Neural progenitor cell (in vitro differentiated cells): ENCODE measurements at regions not wholly inside any gene's neighbourhood (a gene's known extent, or its start where the extent isn't known, plus 50 kb on each side); places are given as distances from the start of the nearest gene placed in this dataset.
"Not testable (repeated sequence)": the region's sequence is repeated elsewhere in the genome, so short reads cannot be mapped to it uniquely, and the experiment has no call there.

ENCODE experiments used
- DNase-seq: peaks from one replicate; pipeline ENCODE4 v3.0.0-alpha.2; 2016; ENCODE audit warnings: low spot score
- H2AFZ ChIP-seq: fragments of 200-600 bp; sonication (generic); replicated peaks from 2 replicates; pipeline ENCODE4 v1.6.1; 2016; ENCODE audit warnings: antibody characterized with exemption
- H3F3A ChIP-seq: fragments of 200-600 bp; sonication (generic); 2 replicates; pipeline ENCODE4 v1.6.1; 2016; ENCODE audit warnings: antibody characterized with exemption, low read depth
- H3K27ac ChIP-seq: fragments of 200-600 bp; sonication (generic); 2 replicates; pipeline ENCODE4 v1.5.1; 2016; ENCODE audit warnings: mild to moderate bottlenecking
- H3K27me3 ChIP-seq: fragments of 200-600 bp; sonication (generic); 2 replicates; pipeline ENCODE4 v1.6.1; 2016; ENCODE audit warnings: mild to moderate bottlenecking, moderate library complexity
- H3K36me3 ChIP-seq: fragments of 200-600 bp; sonication (generic); 2 replicates; pipeline ENCODE4 v1.5.1; 2016
- H3K4me1 ChIP-seq: fragments of 200-600 bp; sonication (generic); 2 replicates; pipeline ENCODE4 v1.6.1; 2016; ENCODE audit warnings: mixed run types
- H3K4me2 ChIP-seq: fragments of 200-600 bp; sonication (generic); 2 replicates; pipeline ENCODE4 v1.6.1; 2016
- H3K4me3 ChIP-seq: fragments of 200-600 bp; sonication (generic); 2 replicates; pipeline ENCODE4 v1.5.1; 2016
- H3K79me2 ChIP-seq: fragments of 200-600 bp; sonication (generic); 2 replicates; pipeline ENCODE4 v1.6.1; 2016; ENCODE audit warnings: low read depth
- H3K9ac ChIP-seq: fragments of 200-600 bp; sonication (generic); 2 replicates; pipeline ENCODE4 v1.6.1; 2016
- H3K9me3 ChIP-seq: fragments of 200-600 bp; sonication (generic); 2 replicates; pipeline ENCODE4 v1.5.1; 2016; ENCODE audit warnings: low read depth
- H4K20me1 ChIP-seq: fragments of 200-600 bp; sonication (generic); 2 replicates; pipeline ENCODE4 v1.6.1; 2016; ENCODE audit warnings: low read depth
- H3K27ac Mint-ChIP-seq: 3 replicates; pipeline ENCODE4 v1.8.0; 2021; ENCODE audit warnings: mixed read lengths
- H3K27me3 Mint-ChIP-seq: 2 replicates; pipeline ENCODE4 v1.8.0; 2022; ENCODE audit warnings: low read depth, mild to moderate bottlenecking, inconsistent platforms, moderate library complexity, mixed read lengths; ENCODE audit not compliant: insufficient read depth
- H3K36me3 Mint-ChIP-seq: 3 replicates; pipeline ENCODE4 v1.8.0; 2021; ENCODE audit warnings: mixed read lengths
- H3K4me1 Mint-ChIP-seq: 3 replicates; pipeline ENCODE4 v1.8.0; 2021; ENCODE audit warnings: mixed read lengths
- H3K4me3 Mint-ChIP-seq: 3 replicates; pipeline ENCODE4 v1.8.0; 2021; ENCODE audit warnings: mild to moderate bottlenecking, moderate library complexity, mixed read lengths
- H3K9me3 Mint-ChIP-seq: 3 replicates; pipeline ENCODE4 v1.8.0; 2020; ENCODE audit warnings: mixed read lengths
- EZH2 ChIP-seq: fragments of 200-600 bp; sonication (generic); IDR thresholded peaks from 2 replicates; pipeline ENCODE4 v1.6.1; 2017; ENCODE audit warnings: antibody characterized with exemption, mild to moderate bottlenecking, moderate library complexity
- EZH2phosphoT487 ChIP-seq: fragments of 200-600 bp; sonication (generic); IDR thresholded peaks from 2 replicates; pipeline ENCODE4 v1.6.1; 2017; ENCODE audit warnings: antibody characterized with exemption
- TF ChIP-seq, protein P1 (sequence below): fragments of 200-600 bp; sonication (generic); IDR thresholded peaks from 2 replicates; pipeline ENCODE4 v1.5.1; 2017; ENCODE audit warnings: antibody characterized with exemption, mild to moderate bottlenecking

DNA sequence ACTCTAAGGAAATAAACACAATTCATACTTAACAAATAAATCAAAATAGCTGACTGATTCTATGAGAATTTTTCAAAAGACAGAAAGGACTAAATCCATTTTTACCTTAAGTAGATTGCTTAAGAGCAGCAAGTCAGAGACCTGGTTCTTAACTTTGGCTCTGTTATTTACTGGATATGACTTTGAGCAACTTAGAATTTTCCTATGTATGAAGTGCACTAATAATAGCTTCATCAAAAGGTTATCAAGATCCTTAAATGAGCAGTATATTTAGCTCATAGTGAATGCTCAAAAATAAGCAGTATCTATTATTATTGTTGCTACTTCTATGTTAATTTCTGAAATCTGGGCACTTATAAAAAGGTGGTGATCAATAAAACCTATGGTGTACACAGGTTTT is 95.3 kb downstream of the POSTN start:
- no peak overlapping the region for H3K4me3 ChIP-seq
- H3K27ac Mint-ChIP-seq: no peak overlapping the region
- no peak overlapping the region for H3K4me2 ChIP-seq
- no peak overlapping the region for H3K9ac ChIP-seq
- no peak overlapping the region for H3K4me3 Mint-ChIP-seq
- H3K36me3 ChIP-seq: no peaks in the 10 kb centered on the region
- no peaks in the 10 kb centered on the region for H3K9me3 ChIP-seq
- no peaks in the 10 kb centered on the region for H3K9me3 Mint-ChIP-seq
- no peaks in the 10 kb centered on the region for H3K27me3 ChIP-seq
- H3K27me3 Mint-ChIP-seq: no peaks in the 10 kb centered on the region
- H3F3A ChIP-seq: no peaks in the 10 kb centered on the region
- no peaks in the 10 kb centered on the region for H3K4me1 Mint-ChIP-seq
- no peaks in the 10 kb centered on the region for H3K36me3 Mint-ChIP-seq
- no peaks in the 10 kb centered on the region for H4K20me1 ChIP-seq
- TF ChIP-seq EZH2: no peak
- TF ChIP-seq EZH2phosphoT487: no peak
- TF ChIP-seq, protein P1, sequence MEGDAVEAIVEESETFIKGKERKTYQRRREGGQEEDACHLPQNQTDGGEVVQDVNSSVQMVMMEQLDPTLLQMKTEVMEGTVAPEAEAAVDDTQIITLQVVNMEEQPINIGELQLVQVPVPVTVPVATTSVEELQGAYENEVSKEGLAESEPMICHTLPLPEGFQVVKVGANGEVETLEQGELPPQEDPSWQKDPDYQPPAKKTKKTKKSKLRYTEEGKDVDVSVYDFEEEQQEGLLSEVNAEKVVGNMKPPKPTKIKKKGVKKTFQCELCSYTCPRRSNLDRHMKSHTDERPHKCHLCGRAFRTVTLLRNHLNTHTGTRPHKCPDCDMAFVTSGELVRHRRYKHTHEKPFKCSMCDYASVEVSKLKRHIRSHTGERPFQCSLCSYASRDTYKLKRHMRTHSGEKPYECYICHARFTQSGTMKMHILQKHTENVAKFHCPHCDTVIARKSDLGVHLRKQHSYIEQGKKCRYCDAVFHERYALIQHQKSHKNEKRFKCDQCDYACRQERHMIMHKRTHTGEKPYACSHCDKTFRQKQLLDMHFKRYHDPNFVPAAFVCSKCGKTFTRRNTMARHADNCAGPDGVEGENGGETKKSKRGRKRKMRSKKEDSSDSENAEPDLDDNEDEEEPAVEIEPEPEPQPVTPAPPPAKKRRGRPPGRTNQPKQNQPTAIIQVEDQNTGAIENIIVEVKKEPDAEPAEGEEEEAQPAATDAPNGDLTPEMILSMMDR: no peak
- no peaks in the 10 kb centered on the region for H3K4me1 ChIP-seq
- H2AFZ ChIP-seq: no peak overlapping the region
- no peak overlapping the region for H3K27ac ChIP-seq
- no peak for DNase-seq
- no peaks in the 10 kb centered on the region for H3K79me2 ChIP-seq

DNA sequence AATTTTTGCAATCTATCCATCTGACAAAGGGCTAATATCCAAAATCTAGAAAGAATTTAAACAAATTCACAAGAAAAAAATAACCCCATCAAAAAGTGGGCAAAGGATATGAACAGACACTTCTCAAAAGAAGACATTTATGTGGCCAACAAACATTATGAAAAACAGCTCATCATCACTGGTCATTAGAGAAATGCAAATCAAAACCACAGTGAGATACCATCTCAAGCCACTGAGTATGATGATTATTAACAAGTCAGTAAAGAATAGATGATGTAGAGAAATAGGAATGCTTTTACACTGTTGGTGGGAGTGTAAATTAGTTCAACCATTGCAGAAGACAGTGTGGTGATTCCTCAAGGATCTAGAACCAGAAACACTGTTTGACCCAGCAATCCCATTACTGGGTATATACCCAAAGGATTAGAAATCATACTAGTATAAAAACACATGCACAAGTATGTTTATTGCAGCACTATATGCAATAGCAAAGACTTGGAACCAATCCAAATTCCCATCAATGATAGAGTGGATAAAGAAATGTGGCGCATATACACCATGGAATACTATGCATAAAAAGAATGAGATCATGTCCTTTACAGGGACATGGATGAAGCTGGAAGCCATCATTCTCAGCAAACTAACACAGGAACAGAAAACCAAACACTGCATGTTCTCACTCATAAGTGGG is 96.1 kb downstream of the POSTN start:
- H3K27ac Mint-ChIP-seq, H3K9me3 Mint-ChIP-seq: not testable (repeated sequence)

DNA sequence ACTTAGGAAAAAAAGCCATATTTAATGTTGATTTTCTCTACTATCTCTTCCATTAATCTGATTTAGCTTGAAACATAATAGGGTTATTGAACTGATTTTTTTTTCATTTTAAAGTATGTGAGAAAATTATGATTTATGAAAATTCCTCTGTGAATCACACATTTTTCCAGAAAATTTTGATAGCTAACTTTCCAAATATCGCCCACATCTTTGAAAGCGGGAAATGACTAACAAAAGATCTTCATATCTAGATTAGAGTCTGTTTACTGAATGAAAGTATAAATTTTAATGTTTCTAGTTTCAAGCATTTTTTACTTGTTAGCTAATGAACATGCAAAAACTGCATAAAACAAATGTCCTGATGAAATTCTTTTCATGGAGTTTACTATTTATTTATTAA is 97.4 kb downstream of the POSTN start:
- no peak for DNase-seq
- Histone ChIP-seq H3F3A (no peaks in the 10 kb centered on the region), H3K79me2 (no peaks in the 10 kb centered on the region), H3K4me2 (no peak overlapping the region), H3K27me3 (no peaks in the 10 kb centered on the region), H3K27ac (no peak overlapping the region), H3K9ac (no peak overlapping the region), H3K4me3 (no peak overlapping the region), H3K4me1 (no peaks in the 10 kb centered on the region), H3K9me3 (no peaks in the 10 kb centered on the region), H2AFZ (no peak overlapping the region), H4K20me1 (no peaks in the 10 kb centered on the region), H3K36me3 (no peaks in the 10 kb centered on the region)
- Mint-ChIP-seq H3K27ac (no peak overlapping the region), H3K4me1 (no peaks in the 10 kb centered on the region), H3K9me3 (no peaks in the 10 kb centered on the region), H3K4me3 (no peak overlapping the region), H3K27me3 (no peaks in the 10 kb centered on the region), H3K36me3 (no peaks in the 10 kb centered on the region)
- no peak for TF ChIP-seq EZH2
- TF ChIP-seq, protein P1: no peak
- no peak for TF ChIP-seq EZH2phosphoT487

More for the DNA sequence above, 96.1 kb downstream of the POSTN start:
- not testable (repeated sequence) for H3K27me3 ChIP-seq, H3K9me3 ChIP-seq, H3K4me3 Mint-ChIP-seq, H3K4me2 ChIP-seq, H3F3A ChIP-seq, H3K79me2 ChIP-seq, DNase-seq, H3K36me3 ChIP-seq, H3K9ac ChIP-seq, H3K4me1 ChIP-seq, H3K36me3 Mint-ChIP-seq, H3K27ac ChIP-seq, H3K4me3 ChIP-seq, H2AFZ ChIP-seq, H3K4me1 Mint-ChIP-seq, H3K27me3 Mint-ChIP-seq, H4K20me1 ChIP-seq

DNA sequence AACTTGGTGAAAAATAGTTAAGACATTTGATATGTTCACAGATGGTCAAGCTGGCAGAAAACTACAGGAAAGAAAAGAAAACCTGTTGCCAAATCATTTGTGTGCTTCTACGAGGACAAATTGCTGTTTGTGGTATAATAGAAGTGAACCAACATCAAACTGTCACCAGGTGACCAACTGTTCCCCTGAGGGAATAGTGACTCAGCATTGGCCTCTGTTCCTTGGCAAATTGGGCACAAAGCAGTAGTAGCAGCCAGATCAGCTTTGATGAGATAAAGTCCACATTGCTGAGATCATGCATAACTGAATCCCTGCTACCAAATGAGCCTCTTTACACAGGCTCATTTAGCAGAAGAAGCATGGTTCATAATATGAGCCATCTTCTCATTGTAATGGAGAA is 103.5 kb downstream of the POSTN start:
- H3K4me2 ChIP-seq: no peak overlapping the region
- peaks cover 2% of the 10 kb centered on the region for H3K27me3 Mint-ChIP-seq

More for the DNA sequence above, 103.5 kb downstream of the POSTN start:
- no peak overlapping the region for H3K4me3 ChIP-seq
- no peak overlapping the region for H3K9ac ChIP-seq
- H3K9me3 ChIP-seq: no peaks in the 10 kb centered on the region
- no peaks in the 10 kb centered on the region for H3K27me3 ChIP-seq
- no peak overlapping the region for H3K4me3 Mint-ChIP-seq
- H4K20me1 ChIP-seq: no peaks in the 10 kb centered on the region
- TF ChIP-seq EZH2 (no peak), EZH2phosphoT487 (no peak)
- TF ChIP-seq, protein P1: no peak
- H3K36me3 Mint-ChIP-seq: no peaks in the 10 kb centered on the region
- no peak overlapping the region for H3K27ac Mint-ChIP-seq
- H3K27ac ChIP-seq: no peak overlapping the region
- no peaks in the 10 kb centered on the region for H3K9me3 Mint-ChIP-seq
- H2AFZ ChIP-seq: no peak overlapping the region
- H3K36me3 ChIP-seq: no peaks in the 10 kb centered on the region
- no peak for DNase-seq
- H3K79me2 ChIP-seq: no peaks in the 10 kb centered on the region
- H3F3A ChIP-seq: no peaks in the 10 kb centered on the region
- no peaks in the 10 kb centered on the region for H3K4me1 ChIP-seq
- H3K4me1 Mint-ChIP-seq: no peaks in the 10 kb centered on the region
